ENCODE measurements at regions not wholly inside any gene's neighbourhood (a gene's known extent, or its start where the extent isn't known, plus 50 kb on each side); places are given as distances from the start of the nearest gene placed in this dataset.

- FAIRE-seq (no peak), DNase-seq (ENCODE audit: low read depth, low spot score) (no peak)
- Histone ChIP-seq H3K27ac (ENCODE audit: insufficient read depth, low read depth, low read length) (no peak overlapping the region), H3K4me1 (ENCODE audit: control insufficient read depth, extremely low read depth, insufficient read depth, low read length) (peaks cover 9% of the 10 kb centered on the region), H3K27me3 (ENCODE audit: control insufficient read depth in 2 of 2, insufficient read depth in 2 of 2, low read length in 2 of 2) (no peaks in the 10 kb centered on the region), H3K36me3 (ENCODE audit: control insufficient read depth in 2 of 2, extremely low read depth in 1 of 2, insufficient read depth in 2 of 2, low read length in 2 of 2) (no peaks in the 10 kb centered on the region), H3K4me2 (ENCODE audit: insufficient read depth, low read length) (no peak overlapping the region), H4K20me1 (replicated peaks; ENCODE audit: control insufficient read depth, extremely low read depth, insufficient read depth, low read length) (no peaks in the 10 kb centered on the region), H3K4me3 (replicated peaks in 1 of 3; ENCODE audit: insufficient read depth in 1 of 3, low read depth in 1 of 3, low read length in 3 of 3) (no peak overlapping the region), H3K9ac (replicated peaks; ENCODE audit: extremely low read depth, insufficient read depth, low read length) (no peak overlapping the region), H3K79me2 (ENCODE audit: control insufficient read depth, insufficient read depth, low read length) (no peaks in the 10 kb centered on the region), H3K9me1 (replicated peaks; ENCODE audit: control insufficient read depth, extremely low read depth, insufficient read depth, low read length) (no peaks in the 10 kb centered on the region), H3K9me3 (replicated peaks; ENCODE audit: control insufficient read depth, insufficient read depth, low read length) (no peaks in the 10 kb centered on the region), H2AFZ (ENCODE audit: low read depth, low read length) (no peak overlapping the region)
- TF ChIP-seq POLR2AphosphoS5 (IDR thresholded peaks at IDR 0.05; ENCODE audit: insufficient read depth, low read depth, low read length) = no peak
- TF ChIP-seq, protein P1, sequence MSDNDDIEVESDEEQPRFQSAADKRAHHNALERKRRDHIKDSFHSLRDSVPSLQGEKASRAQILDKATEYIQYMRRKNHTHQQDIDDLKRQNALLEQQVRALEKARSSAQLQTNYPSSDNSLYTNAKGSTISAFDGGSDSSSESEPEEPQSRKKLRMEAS (IDR thresholded peaks at IDR 0.05; ENCODE audit: insufficient read depth, insufficient read length) = no peak
- intact Hi-C loops (cut with micrococcal nuclease) = no loop called here
- dilution Hi-C loops (cut with MboI; ENCODE audit: extremely low pct_ligation_motif_present, low sequenced_read_pairs) = no loop called here
- ChIA-PET CTCF (interaction anchor here (1.2 kb wide), 1 partner anchor 181 kb away, joined by 5 read pairs; no protein-coding TSS in a partner anchor), POLR2A (no interaction called here)
- no TSS peak for BruUV-seq (replicated peaks)
Measured at GRCh38 chr16:48441863-48442279, 56.7 kb upstream of the SIAH1 start.

GRCh38 chr16:48441106-48441505 is 55.9 kb upstream of the SIAH1 start:
- no TSS peak for BruUV-seq (replicated peaks)
- H3K27me3 ChIP-seq (ENCODE audit: control insufficient read depth in 2 of 2, insufficient read depth in 2 of 2, low read length in 2 of 2) = no peaks in the 10 kb centered on the region
- no peaks in the 10 kb centered on the region for H3K36me3 ChIP-seq (ENCODE audit: control insufficient read depth in 2 of 2, extremely low read depth in 1 of 2, insufficient read depth in 2 of 2, low read length in 2 of 2)
- DNase-seq (ENCODE audit: low read depth, low spot score) (no peak), FAIRE-seq (no peak)
- no peak overlapping the region for H3K27ac ChIP-seq (ENCODE audit: insufficient read depth, low read depth, low read length)
- peaks cover 9% of the 10 kb centered on the region for H3K4me1 ChIP-seq (ENCODE audit: control insufficient read depth, extremely low read depth, insufficient read depth, low read length)
- dilution Hi-C loops (cut with MboI; ENCODE audit: extremely low pct_ligation_motif_present, low sequenced_read_pairs) (no loop called here), intact Hi-C loops (cut with micrococcal nuclease) (no loop called here)
- H4K20me1 ChIP-seq (replicated peaks; ENCODE audit: control insufficient read depth, extremely low read depth, insufficient read depth, low read length) = no peaks in the 10 kb centered on the region
- no peaks in the 10 kb centered on the region for H3K9me1 ChIP-seq (replicated peaks; ENCODE audit: control insufficient read depth, extremely low read depth, insufficient read depth, low read length)
- H3K9ac ChIP-seq (replicated peaks; ENCODE audit: extremely low read depth, insufficient read depth, low read length) = no peak overlapping the region
- H3K9me3 ChIP-seq (replicated peaks; ENCODE audit: control insufficient read depth, insufficient read depth, low read length) = no peaks in the 10 kb centered on the region
- no peak overlapping the region for H2AFZ ChIP-seq (ENCODE audit: low read depth, low read length)
- no peak overlapping the region for H3K4me3 ChIP-seq (replicated peaks in 1 of 3; ENCODE audit: insufficient read depth in 1 of 3, low read depth in 1 of 3, low read length in 3 of 3)
- TF ChIP-seq MYC (IDR thresholded peaks at IDR 0.05; ENCODE audit: low read depth, low read length) (no peak), POLR2AphosphoS5 (IDR thresholded peaks at IDR 0.05; ENCODE audit: insufficient read depth, low read depth, low read length) (no peak), POLR2A (IDR thresholded peaks at IDR 0.05; ENCODE audit: low read depth, low read length) (no peak), GATA2 (IDR thresholded peaks at IDR 0.05; ENCODE audit: insufficient read depth, insufficient read length, low read depth, low read length) (no peak), EZH2 (IDR thresholded peaks at IDR 0.05; ENCODE audit: borderline replicate concordance, low read depth, low read length, severe bottlenecking) (no peak), FOS (IDR thresholded peaks at IDR 0.05; ENCODE audit: borderline replicate concordance, insufficient read depth, low read length) (no peak), JUN (IDR thresholded peaks at IDR 0.05; ENCODE audit: borderline replicate concordance, insufficient read depth, insufficient read length, low read depth) (no peak), CTCF (IDR thresholded peaks at IDR 0.05; ENCODE audit: extremely low read depth in 1 of 2, insufficient read depth in 1 of 2, low read depth in 1 of 2, low read length in 2 of 2) (no peak)
- TF ChIP-seq, protein P1 (IDR thresholded peaks at IDR 0.05; ENCODE audit: insufficient read depth, insufficient read length) = no peak
- ChIA-PET CTCF (interaction anchor here (0.6 to 1.2 kb wide), 2 partner anchors 182 to 1532 kb away, joined by 3 to 5 read pairs; no protein-coding TSS in a partner anchor), POLR2A (no interaction called here)
- no peaks in the 10 kb centered on the region for H3K79me2 ChIP-seq (ENCODE audit: control insufficient read depth, insufficient read depth, low read length)
- no peak overlapping the region for H3K4me2 ChIP-seq (ENCODE audit: insufficient read depth, low read length)

Data from endothelial cell of umbilical vein (primary cell).